K562 (cell line): ENCODE measurements at regions not wholly inside any gene's neighbourhood (a gene's known extent, or its start where the extent isn't known, plus 50 kb on each side); places are given as distances from the start of the nearest gene placed in this dataset.

Source experiments
- ATAC-seq: fragments of 200-7000 bp; cut with Tn5 transposase; 3 replicates; pipeline ENCODE4 v1.9.1; 2020; ENCODE audit warnings: moderate library complexity
- BruUV-seq: library from RNA; stranded (reverse); fragments of 400-500 nt; replicated peaks from 2 replicates; lab custom pipeline; 2021; lab: Mats Ljungman, UMichigan
- CTCF ChIA-PET: fragments of 300-600 bp; formaldehyde crosslinking; extraction: SDS; loops from one replicate; lab custom pipeline; 2021; ENCODE audit warnings: low intra/inter-chr PET ratio; lab: Yijun Ruan, JAX
- POLR2A ChIA-PET: fragments of 300-600, 350-650 bp; sonication (Branson Sonifier 250); formaldehyde crosslinking; extraction: SDS; loops from one replicate; lab custom pipeline; 2021; ENCODE audit warnings: antibody characterized with exemption, inconsistent platforms; lab: Yijun Ruan, JAX
- DNase-seq, 4 experiments: peaks; one replicate each; pipeline versions ENCODE4 v3.0.0 to v3.0.0-alpha.2; 2011 to 2018; ENCODE audit warnings: low spot score in 3 of 4, mixed read lengths in 3 of 4; ENCODE audit errors: extremely low read depth in 1 of 4
- FAIRE-seq: peaks from 2 replicates; lab custom pipeline; 2011; peaks lifted over from hg19 to GRCh38; lab: Jason Lieb, UNC
- H2AFZ ChIP-seq: 2 replicates; pipeline ENCODE4 v1.6.0; 2011; ENCODE audit warnings: low read depth, low read length, control low read depth, inconsistent platforms
- H3K27ac ChIP-seq: fragments of 200-600 bp; 3 replicates; pipeline ENCODE4 v1.8.0; 2011; ENCODE audit warnings: low read depth, mild to moderate bottlenecking, control low read depth, inconsistent platforms, low read length, moderate library complexity, mixed read lengths; ENCODE audit errors: extremely low read depth
- H3K27me3 ChIP-seq, 2 experiments: fragments of 300-600 bp in 1 of 2; 2 replicates in 1 of 2; 3 replicates in 1 of 2; pipeline versions ENCODE4 v1.6.0 to v1.8.0; 2011; ENCODE audit warnings: inconsistent platforms in 2 of 2, low read length in 2 of 2, mild to moderate bottlenecking in 1 of 2, mixed read lengths in 1 of 2, moderate library complexity in 1 of 2; ENCODE audit not compliant: control insufficient read depth in 2 of 2, insufficient read depth in 2 of 2
- H3K36me3 ChIP-seq: fragments of 300-600 bp; 3 replicates; pipeline ENCODE4 v1.8.0; 2011; ENCODE audit warnings: mild to moderate bottlenecking, low read length, inconsistent platforms; ENCODE audit not compliant: control insufficient read depth, insufficient read depth
- H3K4me1 ChIP-seq, 2 experiments: fragments of 200-600 bp in 1 of 2; replicated peaks in 1 of 2; 2 replicates in 1 of 2; 3 replicates in 1 of 2; pipeline versions ENCODE4 v1.5.1 to v1.8.0; 2011; ENCODE audit warnings: inconsistent platforms in 2 of 2, low read length in 2 of 2, mild to moderate bottlenecking in 1 of 2, mixed read lengths in 1 of 2, moderate library complexity in 1 of 2; ENCODE audit not compliant: control insufficient read depth in 2 of 2, insufficient read depth in 2 of 2
- H3K4me2 ChIP-seq: 2 replicates; pipeline ENCODE4 v1.6.1; 2011; ENCODE audit warnings: low read length, control low read depth, inconsistent platforms, mixed read lengths; ENCODE audit not compliant: insufficient read depth
- H3K4me3 ChIP-seq: fragments of 200-600 bp; sonication (generic), shearing (Covaris generic); 2 replicates; pipeline ENCODE4 v1.5.1; 2016; ENCODE audit warnings: control low read depth, inconsistent platforms
- H3K79me2 ChIP-seq: fragments of 200-600 bp; 3 replicates; pipeline ENCODE4 v1.8.0; 2011; ENCODE audit warnings: low read length, inconsistent platforms; ENCODE audit not compliant: control insufficient read depth, insufficient read depth
- H3K9ac ChIP-seq, 2 experiments: 2 replicates each; pipeline versions ENCODE4 v1.6.0 to v1.6.1; 2011; ENCODE audit warnings: low read depth in 2 of 2, low read length in 2 of 2, control low read depth in 1 of 2, inconsistent platforms in 1 of 2, mild to moderate bottlenecking in 1 of 2, mixed read lengths in 1 of 2; ENCODE audit not compliant: insufficient read depth in 1 of 2
- H3K9me1 ChIP-seq: one replicate; pipeline ENCODE4 v1.6.0; 2011; ENCODE audit warnings: inconsistent platforms, mild to moderate bottlenecking, low read length, moderate library complexity; ENCODE audit not compliant: control insufficient read depth, insufficient read depth
- H3K9me3 ChIP-seq: replicated peaks from 2 replicates; pipeline ENCODE4 v1.5.1; 2011; ENCODE audit warnings: low read depth, low read length, inconsistent platforms; ENCODE audit not compliant: control insufficient read depth, insufficient read depth
- H4K20me1 ChIP-seq: replicated peaks from 2 replicates; pipeline ENCODE4 v1.6.1; 2011; ENCODE audit warnings: low read length, inconsistent platforms, mixed read lengths; ENCODE audit not compliant: control insufficient read depth, insufficient read depth
- ATF3 ChIP-seq, 2 experiments: fragments of 450-650 bp in 1 of 2; sonication (generic) in 1 of 2; formaldehyde crosslinking in 1 of 2; IDR thresholded peaks in 1 of 2; conservative IDR thresholded peaks in 1 of 2; 2 replicates each; pipeline versions ENCODE4 v1.6.1 to v1.8.1; 2016 to 2023; ENCODE audit warnings: mild to moderate bottlenecking in 2 of 2, moderate library complexity in 2 of 2, inconsistent platforms in 1 of 2, missing genetic modification reagents in 1 of 2
- CBFA2T3 ChIP-seq: fragments of 450-650 bp; IDR thresholded peaks from 2 replicates; pipeline ENCODE4 v1.6.1; 2017
- EP400 ChIP-seq: fragments of 450-650 bp; IDR thresholded peaks from 2 replicates; pipeline ENCODE4 v1.6.1; 2017; ENCODE audit warnings: antibody characterized with exemption, mild to moderate bottlenecking, moderate library complexity
- HMGN3 ChIP-seq: IDR thresholded peaks from 2 replicates; pipeline ENCODE4 v1.6.1; 2011; ENCODE audit warnings: borderline replicate concordance, low read depth, mild to moderate bottlenecking, mixed read lengths, low read length; ENCODE audit not compliant: insufficient read length; ENCODE audit errors: extremely low read depth
- NELFE ChIP-seq: IDR thresholded peaks from 2 replicates; pipeline ENCODE4 v1.6.1; 2011; ENCODE audit warnings: mild to moderate bottlenecking; ENCODE audit not compliant: insufficient read depth, insufficient read length
- NFIC ChIP-seq: fragments of 450-650 bp; IDR thresholded peaks from 2 replicates; pipeline ENCODE4 v1.6.1; 2017; ENCODE audit warnings: mild to moderate bottlenecking, inconsistent platforms
- RBM17 ChIP-seq: fragments of 200-400 bp; formaldehyde crosslinking; IDR thresholded peaks from 2 replicates; pipeline ENCODE4 v1.6.1; 2017; ENCODE audit warnings: low read depth, mild to moderate bottlenecking, low read length, borderline replicate concordance
- YY1 ChIP-seq, 3 experiments: IDR thresholded peaks; 2 replicates each; pipeline ENCODE4 v1.6.1; 2011; ENCODE audit warnings: low read length in 2 of 3, mild to moderate bottlenecking in 2 of 3, moderate library complexity in 2 of 3, borderline replicate concordance in 1 of 3, control low read depth in 1 of 3, low read depth in 1 of 3; ENCODE audit not compliant: insufficient read depth in 3 of 3, insufficient replicate concordance in 2 of 3, control insufficient read depth in 1 of 3, insufficient read length in 1 of 3; ENCODE audit errors: extremely low read depth in 1 of 3
- ZNF174 ChIP-seq: fragments of 250-450 bp; sonication (Bioruptor Pico); IDR thresholded peaks from 2 replicates; pipeline ENCODE4 v1.4.0; 2020; ENCODE audit warnings: mild to moderate bottlenecking
- ZNF232 ChIP-seq: sonication (generic); formaldehyde crosslinking; IDR thresholded peaks from 2 replicates; pipeline ENCODE4 v1.8.0; 2022; ENCODE audit warnings: mild to moderate bottlenecking, missing genetic modification reagents
- ZNF57 ChIP-seq: fragments of 450-650 bp; formaldehyde crosslinking; IDR thresholded peaks from 2 replicates; pipeline ENCODE4 v1.4.0; 2020; ENCODE audit warnings: mild to moderate bottlenecking, moderate library complexity
- ZNF785 ChIP-seq: fragments of 250-450 bp; sonication (Bioruptor Pico); IDR thresholded peaks from 2 replicates; pipeline ENCODE4 v1.4.0; 2020; ENCODE audit warnings: mild to moderate bottlenecking
- in situ Hi-C: fragments of 300-500 bp; cut with MboI; formaldehyde crosslinking; loops from 4 replicates; pipeline ENCODE4 v1.15.0; 2018; ENCODE audit warnings: inconsistent platforms, mixed read lengths
- intact Hi-C: fragments of 100-400 bp; cut with micrococcal nuclease; formaldehyde crosslinking; loops from 2 replicates; pipeline ENCODE4 v1.14.2; 2022

DNA sequence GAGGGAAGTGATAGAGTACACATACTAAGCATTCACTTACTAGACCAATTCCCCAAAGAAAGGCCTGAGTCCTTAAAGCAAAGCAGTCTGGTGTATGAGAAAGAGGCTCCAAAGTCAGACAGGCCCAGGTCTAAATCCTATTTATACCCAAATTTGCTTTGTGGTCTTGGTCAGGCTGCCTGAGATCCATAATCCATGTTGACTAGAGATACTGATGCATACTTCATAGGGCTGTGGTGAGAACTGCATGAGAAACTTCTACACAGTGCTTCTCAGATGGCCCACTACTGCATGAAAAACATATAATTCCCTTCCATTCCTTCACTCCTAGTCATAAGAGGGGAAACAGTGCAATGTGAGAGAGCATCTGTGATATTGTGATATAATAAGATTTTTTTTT is 81.6 kb upstream of the SP4 start:
- DNase-seq (no peak), ATAC-seq (no peak)
- Histone ChIP-seq H2AFZ (no peak overlapping the region), H3K4me2 (no peak overlapping the region), H3K27ac (no peak overlapping the region), H4K20me1 (no peaks in the 10 kb centered on the region), H3K9me3 (no peaks in the 10 kb centered on the region), H3K9ac (no peak overlapping the region), H3K79me2 (no peaks in the 10 kb centered on the region)
- intact Hi-C loops = no loop called here
- no peak for TF ChIP-seq EP400
- TF ChIP-seq ZNF174 = no peak
- TF ChIP-seq ZNF57 (CRISPR knock-in tag) = no peak
- no peak for TF ChIP-seq YY1 (IDR thresholded peaks at IDR 0.05; ENCODE audit: borderline replicate concordance in 1 of 3, control insufficient read depth in 1 of 3, extremely low read depth in 1 of 3, insufficient read depth in 3 of 3, insufficient read length in 1 of 3, insufficient replicate concordance in 2 of 3, low read depth in 1 of 3, low read length in 2 of 3)
- TF ChIP-seq NFIC = no peak
- no peak for TF ChIP-seq ZNF785 (CRISPR knock-in tag)
- no peak for TF ChIP-seq RBM17
- no peak for TF ChIP-seq CBFA2T3
- no peak for TF ChIP-seq NELFE
- TF ChIP-seq ATF3 (IDR thresholded peaks at IDR 0.05) = no peak
- no peak for TF ChIP-seq ATF3 (CRISPR knock-in tag; conservative IDR thresholded peaks at IDR 0.05)
- TF ChIP-seq ZNF232 (CRISPR knock-in tag) = no peak
- TF ChIP-seq HMGN3 = no peak
- TF ChIP-seq, all 486 proteins: peak for 0
- Histone ChIP-seq H3K4me3 (no peak overlapping the region), H3K9me1 (no peaks in the 10 kb centered on the region), H3K27me3 (no peaks in the 10 kb centered on the region), H3K4me1 (no peaks in the 10 kb centered on the region; a peak in 1 of 5 replicates), H3K36me3 (no peaks in the 10 kb centered on the region)
- BruUV-seq = no TSS peak
- POLR2A ChIA-PET = interaction anchor here (1.2 kb wide), 1 partner anchor 80 kb away, joined by 3 read pairs; no protein-coding TSS in a partner anchor
- FAIRE-seq = no peak
- in situ Hi-C loops = no loop called here
- CTCF ChIA-PET = no interaction called here
